Endothelial cell (in vitro differentiated cells): ENCODE measurements at regions not wholly inside any gene's neighbourhood (a gene's known extent, or its start where the extent isn't known, plus 50 kb on each side); places are given as distances from the start of the nearest gene placed in this dataset.

Experiments
- DNase-seq: peaks from one replicate; pipeline ENCODE4 v3.0.0; 2021; ENCODE audit warnings: low spot score
- H3K27ac Mint-ChIP-seq: one replicate; pipeline ENCODE4 v1.8.0; 2021; ENCODE audit warnings: mixed read lengths, inconsistent platforms; ENCODE audit not compliant: unreplicated experiment
- H3K27me3 Mint-ChIP-seq: one replicate; pipeline ENCODE4 v1.8.0; 2021; ENCODE audit warnings: mild to moderate bottlenecking, moderate library complexity, mixed read lengths, inconsistent platforms; ENCODE audit not compliant: unreplicated experiment
- H3K36me3 Mint-ChIP-seq: one replicate; pipeline ENCODE4 v1.8.0; 2021; ENCODE audit warnings: mild to moderate bottlenecking, low read depth, mixed read lengths, inconsistent platforms; ENCODE audit not compliant: unreplicated experiment
- H3K4me1 Mint-ChIP-seq: one replicate; pipeline ENCODE4 v1.8.0; 2021; ENCODE audit warnings: mild to moderate bottlenecking, mixed read lengths, inconsistent platforms; ENCODE audit not compliant: unreplicated experiment
- H3K4me3 Mint-ChIP-seq: one replicate; pipeline ENCODE4 v1.8.0; 2021; ENCODE audit warnings: mild to moderate bottlenecking, mixed read lengths, inconsistent platforms; ENCODE audit not compliant: unreplicated experiment
- H3K9me3 Mint-ChIP-seq: one replicate; pipeline ENCODE4 v1.8.0; 2021; ENCODE audit warnings: mixed read lengths, inconsistent platforms; ENCODE audit not compliant: unreplicated experiment
- CTCF ChIP-seq: fragments of 200-600 bp; sonication (generic); IDR thresholded peaks from one replicate; pipeline ENCODE4 v1.5.0; 2021; ENCODE audit warnings: antibody characterized with exemption; ENCODE audit not compliant: unreplicated experiment

- Mint-ChIP-seq H3K4me3 (no peak overlapping the region), H3K27ac (no peak overlapping the region), H3K4me1 (no peaks in the 10 kb centered on the region), H3K9me3 (no peaks in the 10 kb centered on the region), H3K27me3 (peaks cover 3% of the 10 kb centered on the region), H3K36me3 (no peaks in the 10 kb centered on the region)
- DNase-seq: no peak
- TF ChIP-seq CTCF: no peak
Measured at GRCh38 chr2:6434438-6434837, 431.3 kb downstream of the CMPK2 start.

- H3K4me1 Mint-ChIP-seq: no peaks in the 10 kb centered on the region
- DNase-seq: no peak
- H3K4me3 Mint-ChIP-seq: no peak overlapping the region
- no peak for TF ChIP-seq CTCF
- H3K9me3 Mint-ChIP-seq: no peaks in the 10 kb centered on the region
- H3K36me3 Mint-ChIP-seq: no peaks in the 10 kb centered on the region
- no peaks in the 10 kb centered on the region for H3K27me3 Mint-ChIP-seq
- H3K27ac Mint-ChIP-seq: no peak overlapping the region
Measured at GRCh38 chr2:6441800-6442199, 423.9 kb downstream of the CMPK2 start.

DNA sequence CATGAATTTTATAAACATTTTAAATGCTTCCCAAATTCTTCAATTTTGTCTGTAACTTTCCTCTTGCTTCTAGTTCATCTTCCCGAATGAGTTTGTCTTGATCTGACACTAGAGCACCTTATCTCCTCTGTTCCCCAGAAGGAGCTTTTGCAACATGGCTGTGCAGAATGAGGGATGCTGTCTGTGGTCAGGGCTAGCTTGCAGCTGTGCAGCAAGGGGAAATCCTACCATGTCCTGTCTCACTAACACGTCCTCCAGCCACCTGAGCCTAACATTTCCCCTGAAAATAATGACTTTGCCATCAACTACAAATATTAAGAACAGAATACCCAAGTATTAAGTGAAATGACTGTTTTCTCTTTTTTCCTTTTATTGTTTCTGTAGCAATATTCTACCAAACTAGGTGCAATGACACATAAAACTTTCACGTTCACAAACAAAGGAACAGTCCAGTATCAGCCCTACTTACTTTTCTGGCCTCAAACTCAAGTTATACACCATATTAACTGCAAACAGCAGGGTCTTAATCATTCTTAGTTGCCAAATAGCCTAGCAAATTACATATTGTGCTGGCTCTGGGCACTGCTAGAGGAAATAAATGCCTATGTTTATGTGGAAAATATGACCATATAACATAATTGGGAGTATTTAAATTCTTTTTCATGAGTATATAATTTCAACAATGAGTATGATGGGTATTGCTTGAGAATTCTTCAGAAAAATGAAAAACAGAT is 423.3 kb downstream of the CMPK2 start:
- Mint-ChIP-seq H3K36me3 (no peaks in the 10 kb centered on the region), H3K4me3 (no peak overlapping the region), H3K27me3 (no peaks in the 10 kb centered on the region), H3K4me1 (no peaks in the 10 kb centered on the region), H3K27ac (no peak overlapping the region), H3K9me3 (no peaks in the 10 kb centered on the region)
- no peak for TF ChIP-seq CTCF
- no peak for DNase-seq

DNA sequence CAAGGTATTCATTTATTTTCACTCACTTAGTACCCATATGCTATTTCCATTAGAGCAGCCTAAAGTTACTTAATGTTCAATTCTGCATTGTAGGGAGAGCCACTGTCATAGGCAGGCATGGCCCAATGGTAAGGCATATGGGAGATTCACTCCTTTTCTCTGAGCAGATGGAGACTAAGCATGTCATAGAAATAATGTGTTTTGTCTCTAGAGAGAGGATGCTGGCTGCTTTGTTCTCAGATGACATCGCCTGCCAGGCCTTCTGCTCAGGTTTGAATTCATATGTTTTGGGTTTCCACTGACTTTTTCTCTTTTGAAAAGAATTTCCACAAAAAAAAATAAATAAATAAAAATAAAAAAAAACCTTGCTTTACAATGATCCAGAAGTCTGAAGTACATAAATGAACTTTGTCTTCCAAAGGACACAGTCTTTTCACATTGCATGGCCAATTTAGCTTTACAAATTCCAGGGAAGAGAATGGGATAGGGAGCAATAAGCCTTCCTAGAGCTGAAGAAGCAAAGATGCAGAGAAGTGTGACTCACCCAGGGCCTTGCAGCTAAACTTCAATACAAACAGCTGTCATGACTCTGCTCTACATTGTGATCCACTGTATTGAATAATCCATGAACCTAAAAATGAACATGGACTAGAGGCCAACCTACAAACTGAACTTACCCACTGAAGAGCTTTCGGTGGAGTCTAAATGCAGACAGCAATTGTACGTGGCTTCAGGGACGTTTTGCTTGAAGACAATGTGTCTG is 422.5 kb downstream of the CMPK2 start:
- no peak for DNase-seq
- Mint-ChIP-seq H3K36me3 (no peaks in the 10 kb centered on the region), H3K9me3 (no peaks in the 10 kb centered on the region), H3K27ac (no peak overlapping the region), H3K4me3 (no peak overlapping the region), H3K27me3 (peaks cover 1% of the 10 kb centered on the region), H3K4me1 (no peaks in the 10 kb centered on the region)
- no peak for TF ChIP-seq CTCF

- Mint-ChIP-seq H3K4me3 (no peak overlapping the region), H3K36me3 (no peaks in the 10 kb centered on the region), H3K4me1 (peaks cover 5% of the 10 kb centered on the region), H3K27me3 (peaks cover 1% of the 10 kb centered on the region), H3K27ac (no peak overlapping the region), H3K9me3 (no peaks in the 10 kb centered on the region)
- no peak for TF ChIP-seq CTCF
- no peak for DNase-seq
Measured at GRCh38 chr2:6444514-6444913, 421.2 kb downstream of the CMPK2 start.
